ENCODE measurements at regions not wholly inside any gene's neighbourhood (a gene's known extent, or its start where the extent isn't known, plus 50 kb on each side); places are given as distances from the start of the nearest gene placed in this dataset.

DNA sequence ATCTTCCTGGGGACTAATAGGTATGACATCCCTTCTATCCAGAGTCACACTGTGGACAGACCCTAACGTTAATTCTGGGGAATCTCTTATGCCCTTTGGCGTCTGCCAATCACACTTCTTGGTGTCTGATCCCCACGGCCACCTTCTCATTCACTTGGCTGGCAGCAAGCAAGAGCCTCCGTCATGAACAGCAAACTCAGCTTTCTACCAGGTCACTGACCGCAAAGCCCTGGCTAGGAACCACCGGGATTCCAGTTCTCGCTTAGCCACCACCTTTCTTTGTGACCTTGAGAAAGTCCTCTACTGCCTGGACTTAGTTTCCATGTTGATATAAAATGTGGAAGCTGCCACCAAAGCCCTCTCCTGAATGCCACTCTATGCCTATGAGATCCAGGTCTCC lies 67.7 kb upstream of the FCN1 start:
- no peak for DNase-seq (ENCODE audit: extremely low read depth, low read depth)
- H3K4me3 ChIP-seq (replicated peaks; ENCODE audit: low read depth, low read length), result no peak overlapping the region
- no peak for TF ChIP-seq CTCF (IDR thresholded peaks at IDR 0.05; ENCODE audit: low read depth, low read length, missing control alignments)

DNA sequence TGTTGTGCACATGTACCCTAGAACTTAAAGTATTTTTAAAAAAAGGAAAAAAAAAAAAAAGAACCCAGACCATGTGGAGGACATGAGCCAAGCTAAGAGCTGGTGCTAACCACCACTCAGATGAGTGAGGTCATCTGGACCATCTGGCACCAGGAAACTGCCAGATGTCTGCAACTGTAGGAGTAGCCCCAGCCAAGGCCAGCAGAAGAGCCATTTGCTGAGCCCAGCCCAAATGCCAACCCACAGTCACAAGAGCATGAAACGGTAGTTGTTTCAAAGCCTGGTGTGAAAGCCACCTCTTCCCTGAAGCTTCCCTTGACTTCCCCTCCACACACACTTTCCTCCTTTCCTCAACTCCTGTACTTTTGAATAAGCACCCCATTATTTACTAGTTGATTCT lies 69.2 kb upstream of the FCN1 start:
- TF ChIP-seq CTCF (IDR thresholded peaks at IDR 0.05; ENCODE audit: low read depth, low read length, missing control alignments), result no peak
- no peak for DNase-seq (ENCODE audit: extremely low read depth, low read depth)
- H3K4me3 ChIP-seq (replicated peaks; ENCODE audit: low read depth, low read length), result no peak overlapping the region

GRCh38 chr9:134987376-134987775 lies 69.7 kb upstream of the FCN1 start:
- H3K4me3 ChIP-seq (replicated peaks; ENCODE audit: low read depth, low read length), result no peak overlapping the region
- TF ChIP-seq CTCF (IDR thresholded peaks at IDR 0.05; ENCODE audit: low read depth, low read length, missing control alignments), result no peak
- DNase-seq (ENCODE audit: extremely low read depth, low read depth), result no peak

DNA sequence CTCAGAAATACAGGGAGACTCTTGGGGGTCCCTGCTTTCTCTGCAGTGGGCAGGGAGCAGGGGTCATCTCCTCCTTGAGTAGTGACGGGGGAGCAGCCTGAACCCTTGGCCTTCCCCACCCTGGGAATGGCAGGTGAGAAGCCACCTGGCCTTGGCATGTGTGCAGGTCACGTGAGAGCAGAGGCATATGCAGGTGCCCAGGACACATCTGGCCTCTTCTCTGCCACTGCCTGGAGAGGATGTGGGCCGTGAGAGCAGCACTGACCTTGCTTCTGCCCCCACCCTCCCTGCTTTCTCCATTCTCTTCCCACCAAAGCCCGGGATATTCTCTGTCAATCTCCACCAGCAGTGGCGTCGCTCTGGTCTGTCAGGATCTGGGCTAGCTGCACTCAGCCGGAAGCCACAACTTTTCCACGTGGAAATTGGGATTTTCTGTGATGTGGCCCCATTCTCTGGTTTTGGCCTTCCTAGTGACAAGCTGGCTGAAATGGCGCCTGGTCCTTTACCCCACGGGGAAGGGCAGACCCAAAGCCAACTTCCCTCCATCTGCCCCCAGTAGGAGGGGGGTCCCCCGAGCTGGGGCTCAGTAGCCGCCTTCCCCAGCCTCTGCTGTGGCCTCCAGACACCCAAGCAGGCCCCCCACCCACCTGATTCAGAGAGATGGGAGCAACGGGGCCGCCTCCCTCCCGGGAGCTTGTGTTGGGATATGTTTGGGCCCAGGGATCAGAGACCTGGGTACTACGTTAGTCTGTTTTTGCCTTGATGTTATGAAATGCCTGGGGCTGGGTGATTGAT lies 70.4 kb upstream of the FCN1 start:
- no peak overlapping the region for H3K4me3 ChIP-seq (replicated peaks; ENCODE audit: low read depth, low read length)
- TF ChIP-seq CTCF (IDR thresholded peaks at IDR 0.05; ENCODE audit: low read depth, low read length, missing control alignments), result no peak
- DNase-seq (ENCODE audit: extremely low read depth, low read depth), result no peak

DNA sequence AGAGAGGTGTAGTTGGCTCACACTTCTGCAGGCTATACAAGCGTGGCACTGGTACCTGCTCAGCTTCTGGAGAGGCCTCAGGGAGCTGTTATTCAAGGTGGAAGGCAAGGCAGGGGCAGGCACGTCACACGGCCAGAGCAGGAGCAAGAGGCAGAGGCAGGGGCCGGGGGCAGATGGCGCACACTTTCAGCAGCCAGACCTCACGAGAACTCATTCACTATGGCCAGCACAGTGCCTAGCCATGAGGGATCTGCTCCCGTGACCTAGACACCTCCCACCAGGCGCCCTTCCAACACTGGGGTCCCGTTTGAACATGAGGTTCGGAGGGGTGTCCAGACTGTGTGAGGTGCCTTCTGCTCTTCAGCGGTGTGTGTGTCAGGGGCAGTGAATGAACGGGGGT lies 71.0 kb upstream of the FCN1 start:
- no peak for TF ChIP-seq CTCF (IDR thresholded peaks at IDR 0.05; ENCODE audit: low read depth, low read length, missing control alignments)
- DNase-seq (ENCODE audit: extremely low read depth, low read depth), result no peak
- no peak overlapping the region for H3K4me3 ChIP-seq (replicated peaks; ENCODE audit: low read depth, low read length)

DNA sequence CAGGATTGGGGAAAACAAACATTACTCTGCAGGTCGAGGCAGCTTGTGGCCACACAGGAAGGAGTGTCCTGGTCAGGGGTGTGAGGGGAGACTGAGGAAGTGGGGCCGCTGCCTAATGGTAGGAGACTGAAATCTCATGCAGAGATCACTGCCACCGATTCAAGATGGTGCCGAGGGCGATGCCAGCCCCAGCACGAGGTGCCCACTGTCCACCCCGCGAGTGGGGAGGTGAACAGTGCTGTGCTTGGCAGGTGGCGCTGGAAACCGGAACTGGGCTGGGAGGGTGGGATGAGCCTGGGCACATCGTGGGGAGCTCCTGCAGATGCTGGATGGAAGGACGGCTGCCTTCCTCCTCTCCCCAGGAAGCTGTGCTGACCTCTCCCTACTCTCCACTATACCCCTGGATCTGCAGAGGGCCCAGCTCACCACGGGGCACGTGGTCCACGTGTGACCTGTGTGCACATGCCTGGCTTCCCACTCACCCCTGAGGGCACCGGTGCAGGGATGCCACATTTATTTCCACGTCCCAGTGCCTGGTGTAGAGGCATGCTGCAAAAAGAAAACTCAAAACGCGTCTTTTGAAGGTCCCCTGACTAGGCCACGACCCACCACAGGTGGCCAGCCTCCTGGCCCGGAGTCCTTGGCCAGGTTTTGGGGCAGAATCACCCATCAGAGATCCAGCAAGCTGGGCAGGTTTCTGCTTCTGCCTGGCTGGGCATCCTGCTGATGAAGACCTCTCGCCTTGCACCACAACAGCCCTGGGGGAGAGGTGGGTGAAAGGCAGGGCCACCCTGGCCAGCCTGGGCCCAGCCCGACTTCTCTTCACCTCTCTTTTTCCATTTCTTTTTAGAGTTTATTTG lies 71.7 kb upstream of the FCN1 start:
- no peak for DNase-seq (ENCODE audit: extremely low read depth, low read depth)
- TF ChIP-seq CTCF (IDR thresholded peaks at IDR 0.05; ENCODE audit: low read depth, low read length, missing control alignments), result no peak
- H3K4me3 ChIP-seq (replicated peaks; ENCODE audit: low read depth, low read length), result no peak overlapping the region

Measured in HFF-Myc (cell line).